Psoas muscle (tissue), 7 donors: ENCODE measurements at regions not wholly inside any gene's neighbourhood (a gene's known extent, or its start where the extent isn't known, plus 50 kb on each side); places are given as distances from the start of the nearest gene placed in this dataset.

ENCODE experiments used
- ATAC-seq, 4 donors: fragments of 200-7000 bp; cut with Tn5 transposase; one replicate each; pipeline ENCODE4 v1.9.1; 2020; ENCODE audit warnings: moderate library complexity in 3 of 4, mild to moderate bottlenecking in 2 of 4
- DNase-seq, 2 donors: peaks; one replicate each; pipeline ENCODE4 v3.0.0-alpha.2; 2020
- H3K27ac ChIP-seq: fragments of 200-600 bp; one replicate; pipeline ENCODE4 v1.8.0; 2022
- H3K27me3 ChIP-seq, 3 donors: fragments of 200-600 bp in 1 of 3; one replicate each; pipeline versions ENCODE4 v1.6.1 to v1.8.0; 2013 to 2022; ENCODE audit warnings: low read length in 2 of 3, mild to moderate bottlenecking in 2 of 3, moderate library complexity in 1 of 3; ENCODE audit not compliant: insufficient read depth in 3 of 3
- H3K36me3 ChIP-seq, 2 donors: fragments of 200-600 bp in 1 of 2; one replicate each; pipeline versions ENCODE4 v1.6.1 to v1.8.0; 2013 to 2022; ENCODE audit warnings: low read depth in 1 of 2, mild to moderate bottlenecking in 1 of 2, moderate library complexity in 1 of 2; ENCODE audit not compliant: insufficient read depth in 1 of 2
- H3K4me1 ChIP-seq: fragments of 200-600 bp; one replicate; pipeline ENCODE4 v1.8.0; 2022
- H3K4me3 ChIP-seq: fragments of 200-600 bp; one replicate; pipeline ENCODE4 v1.8.0; 2022; ENCODE audit warnings: mild to moderate bottlenecking
- H3K9me3 ChIP-seq: fragments of 200-600 bp; one replicate; pipeline ENCODE4 v1.8.0; 2022
- CTCF ChIP-seq: fragments of 200-600 bp; IDR thresholded peaks from one replicate; pipeline ENCODE4 v1.8.0; 2022; ENCODE audit warnings: antibody characterized with exemption
- WGBS, 3 donors: extraction: QIAGEN DNeasy Blood & Tissue Kit; methylation state at CpG; one replicate each; pipeline versions ENCODE4 v1.1.6 to v1.1.7; 2013; 5-methylcytosine and 5-hydroxymethylcytosine counted together
- intact Hi-C, 2 donors: fragments of 100-400 bp; cut with DNase I; formaldehyde crosslinking; loops; one replicate each; pipeline versions ENCODE4 v1.11.0 to v1.14.2; 2022
- donor health status: healthy with polysubstance abuse.
- donor health status: DM: no; HTN: no; CAD: no; lungs with moderate emphysema.
- donor health status: Bipolar disorder and iron deficiency.
- donor health status: healthy.
- donor health status: DM: yes; HTN: yes; CAD: no.
- donor health status: DM: no; HTN: no; CAD: no.
- donor health status: DM: yes; HTN: yes; CAD: no.

DNA sequence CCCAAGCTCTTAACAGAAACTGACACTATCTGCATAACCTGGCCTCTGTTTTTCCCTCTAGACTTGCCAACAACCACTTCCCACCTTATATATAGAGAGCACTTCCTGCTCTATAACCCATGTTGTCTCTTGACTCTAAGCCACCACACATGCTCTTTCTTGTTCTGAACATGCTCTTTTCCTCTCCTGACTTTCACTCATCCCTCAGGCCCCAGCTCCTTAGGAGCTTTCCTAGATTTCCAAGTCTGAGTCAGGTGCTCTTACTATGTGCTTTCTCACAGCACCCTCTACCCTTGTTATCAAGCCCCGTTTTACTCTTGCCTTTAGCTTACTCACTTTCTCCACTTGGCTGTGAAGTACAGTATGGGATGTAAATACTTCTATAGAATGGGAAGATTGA is 143.9 kb upstream of the EYA4 start:
- Histone ChIP-seq H3K9me3 (no peaks in the 10 kb centered on the region), H3K27me3 (no peaks in the 10 kb centered on the region), H3K4me3 (no peak overlapping the region), H3K4me1 (no peaks in the 10 kb centered on the region), H3K27ac (no peak overlapping the region), H3K36me3 (no peaks in the 10 kb centered on the region)
- no peak for TF ChIP-seq CTCF
- ATAC-seq (no peak), DNase-seq (no peak)
- intact Hi-C loops, result no loop called here
- 82 to 88% (median 85%) methylated on average over 1 of the region's 1 CpG for WGBS, 3 donors

- TF ChIP-seq CTCF, result no peak
- ATAC-seq, result no peak
- Histone ChIP-seq H3K4me1 (no peaks in the 10 kb centered on the region), H3K36me3 (no peaks in the 10 kb centered on the region), H3K4me3 (no peak overlapping the region), H3K9me3 (no peaks in the 10 kb centered on the region), H3K27ac (no peak overlapping the region), H3K27me3 (no peaks in the 10 kb centered on the region)
- no peak for DNase-seq
- intact Hi-C loops, result no loop called here
These were observed 141.6 kb upstream of the EYA4 start for GRCh38 chr6:133099573-133099972.

DNA sequence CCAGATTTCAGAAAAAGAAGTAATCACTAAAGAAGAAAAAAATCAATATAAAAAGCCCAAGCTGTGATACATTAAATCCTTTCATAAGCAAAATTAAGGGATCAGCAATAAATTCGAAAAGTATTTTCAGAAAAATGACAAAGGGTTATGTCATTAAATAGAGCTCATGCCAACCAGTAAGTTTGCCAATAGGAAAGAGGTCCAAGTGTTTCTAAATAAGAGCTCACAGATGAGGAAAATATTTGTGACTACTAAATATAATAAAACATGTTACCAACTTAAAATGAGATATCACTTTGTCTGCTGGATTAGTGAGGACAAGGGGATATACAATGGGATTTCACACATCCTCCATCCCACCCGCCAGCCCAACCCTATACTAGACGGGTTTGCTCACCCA is 140.3 kb upstream of the EYA4 start:
- Histone ChIP-seq H3K36me3 (no peaks in the 10 kb centered on the region), H3K27me3 (no peaks in the 10 kb centered on the region), H3K9me3 (no peaks in the 10 kb centered on the region), H3K4me1 (no peaks in the 10 kb centered on the region), H3K27ac (no peak overlapping the region), H3K4me3 (no peak overlapping the region)
- intact Hi-C loops, result no loop called here
- DNase-seq (no peak), ATAC-seq (no peak)
- no peak for TF ChIP-seq CTCF
- WGBS, 3 donors, result 30 to 45% (median 40%) methylated on average over 3 of the region's 3 CpGs

- Histone ChIP-seq H3K27ac (no peak overlapping the region), H3K4me1 (no peaks in the 10 kb centered on the region), H3K4me3 (no peak overlapping the region), H3K9me3 (no peaks in the 10 kb centered on the region), H3K36me3 (no peaks in the 10 kb centered on the region), H3K27me3 (no peaks in the 10 kb centered on the region)
- intact Hi-C loops, result no loop called here
- no peak for DNase-seq
- no peak for ATAC-seq
- TF ChIP-seq CTCF, result no peak
These were observed 139.4 kb upstream of the EYA4 start for GRCh38 chr6:133101790-133102189.

GRCh38 chr6:133106934-133107333 is 134.2 kb upstream of the EYA4 start:
- no peaks in the 10 kb centered on the region for H3K36me3 ChIP-seq
- H3K27me3 ChIP-seq, result no peaks in the 10 kb centered on the region
- H3K9me3 ChIP-seq, result no peaks in the 10 kb centered on the region
- TF ChIP-seq CTCF, result no peak
- WGBS, 3 donors, result 87 to 95% (median 89%) methylated on average over 2 of the region's 2 CpGs
- intact Hi-C loops, result no loop called here
- no peak for DNase-seq
- ATAC-seq, result no peak
- H3K4me1 ChIP-seq, result no peaks in the 10 kb centered on the region
- no peak overlapping the region for H3K27ac ChIP-seq
- no peak overlapping the region for H3K4me3 ChIP-seq
